HCT116 (cell line): ENCODE measurements at regions not wholly inside any gene's neighbourhood (a gene's known extent, or its start where the extent isn't known, plus 50 kb on each side); places are given as distances from the start of the nearest gene placed in this dataset.

Experiments used
- CBX3 ChIP-seq: IDR thresholded peaks from 2 replicates; pipeline ENCODE4 v1.6.1; 2012; ENCODE audit warnings: low read depth
- EGR1 ChIP-seq: IDR thresholded peaks from 2 replicates; pipeline ENCODE4 v1.6.1; 2012; ENCODE audit warnings: low read depth
- ELF1 ChIP-seq: IDR thresholded peaks from 2 replicates; pipeline ENCODE4 v1.6.1; 2012; ENCODE audit warnings: low read depth, borderline replicate concordance
- POLR2A ChIP-seq: IDR thresholded peaks from 2 replicates; pipeline ENCODE4 v1.7.0; 2011; ENCODE audit warnings: borderline replicate concordance; ENCODE audit not compliant: insufficient read depth, insufficient read length; ENCODE audit errors: extremely low read depth
- POLR2AphosphoS5 ChIP-seq: IDR thresholded peaks from 2 replicates; pipeline ENCODE4 v1.6.1; 2011; ENCODE audit warnings: mild to moderate bottlenecking, low read depth, low read length, moderate library complexity
- TCF7L2 ChIP-seq: IDR thresholded peaks from 2 replicates; pipeline ENCODE4 v1.7.0; 2011; ENCODE audit warnings: borderline replicate concordance, inconsistent platforms; ENCODE audit not compliant: insufficient read depth, insufficient read length; ENCODE audit errors: extremely low read depth
- ZNF274 ChIP-seq: fragments of 200-500 bp; sonication (Bioruptor generic); IDR thresholded peaks from 2 replicates; pipeline ENCODE4 v1.6.1; 2014; ENCODE audit warnings: mild to moderate bottlenecking, low read depth, low read length, inconsistent platforms
- TF ChIP-seq, protein P1 (sequence below), 3 experiments: fragments of 200-600 bp in 1 of 3; sonication (generic) in 1 of 3; IDR thresholded peaks in 2 of 3; conservative IDR thresholded peaks in 1 of 3; 2 replicates each; pipeline ENCODE4 v1.5.1; 2012 to 2017; ENCODE audit warnings: low read depth in 2 of 3, low read length in 2 of 3, antibody characterized with exemption in 1 of 3, borderline replicate concordance in 1 of 3, control low read depth in 1 of 3, mild to moderate bottlenecking in 1 of 3, mixed read lengths in 1 of 3, mixed run types in 1 of 3, moderate library complexity in 1 of 3; ENCODE audit not compliant: insufficient read depth in 1 of 3
- TF ChIP-seq, protein P2 (sequence below): IDR thresholded peaks from 2 replicates; pipeline ENCODE4 v1.6.1; 2012; ENCODE audit warnings: low read depth

DNA sequence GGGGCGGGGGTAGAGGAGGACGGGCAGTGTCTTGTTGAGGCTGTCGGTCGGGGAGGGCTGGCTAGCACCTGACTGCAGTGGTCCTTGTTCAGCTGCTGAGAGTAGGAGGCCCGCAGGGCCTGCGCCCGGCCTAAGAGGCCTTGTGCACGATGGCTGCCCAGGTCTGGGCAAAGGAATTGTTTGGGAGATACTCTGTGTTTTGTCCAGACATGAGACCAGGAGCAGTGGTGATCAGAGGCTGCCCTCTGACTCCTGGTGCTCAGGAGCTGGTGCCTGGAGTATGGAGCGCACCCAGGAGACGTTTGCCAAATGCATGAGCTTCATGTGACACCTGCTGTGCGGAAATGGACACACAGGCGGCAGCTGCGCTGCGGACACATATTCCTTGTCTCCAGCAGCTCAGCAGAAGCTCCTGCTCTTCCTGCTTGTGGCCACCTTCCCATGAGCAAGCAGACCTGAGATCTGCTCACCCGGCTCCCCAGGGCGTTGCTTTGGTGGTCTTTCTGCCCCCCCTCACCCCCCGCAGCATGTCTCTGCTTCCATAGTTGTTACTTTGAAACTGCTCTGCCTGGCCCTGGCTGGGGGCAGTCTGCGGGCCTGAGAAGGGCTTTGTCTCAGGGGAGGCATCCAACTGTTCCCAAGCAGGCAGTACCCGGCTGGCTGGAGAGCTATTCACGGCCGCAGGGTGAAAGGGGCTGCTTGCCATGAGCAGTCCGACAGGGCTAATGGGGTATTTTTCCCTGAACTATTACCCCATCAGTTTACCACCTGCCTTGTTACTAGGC is 163.9 kb downstream of the TEX29 start:
- TF ChIP-seq CBX3 (no peak), POLR2A (no peak), TCF7L2 (no peak), EGR1 (no peak), POLR2AphosphoS5 (no peak), ZNF274 (no peak), ELF1 (no peak)
- TF ChIP-seq, protein P1, sequence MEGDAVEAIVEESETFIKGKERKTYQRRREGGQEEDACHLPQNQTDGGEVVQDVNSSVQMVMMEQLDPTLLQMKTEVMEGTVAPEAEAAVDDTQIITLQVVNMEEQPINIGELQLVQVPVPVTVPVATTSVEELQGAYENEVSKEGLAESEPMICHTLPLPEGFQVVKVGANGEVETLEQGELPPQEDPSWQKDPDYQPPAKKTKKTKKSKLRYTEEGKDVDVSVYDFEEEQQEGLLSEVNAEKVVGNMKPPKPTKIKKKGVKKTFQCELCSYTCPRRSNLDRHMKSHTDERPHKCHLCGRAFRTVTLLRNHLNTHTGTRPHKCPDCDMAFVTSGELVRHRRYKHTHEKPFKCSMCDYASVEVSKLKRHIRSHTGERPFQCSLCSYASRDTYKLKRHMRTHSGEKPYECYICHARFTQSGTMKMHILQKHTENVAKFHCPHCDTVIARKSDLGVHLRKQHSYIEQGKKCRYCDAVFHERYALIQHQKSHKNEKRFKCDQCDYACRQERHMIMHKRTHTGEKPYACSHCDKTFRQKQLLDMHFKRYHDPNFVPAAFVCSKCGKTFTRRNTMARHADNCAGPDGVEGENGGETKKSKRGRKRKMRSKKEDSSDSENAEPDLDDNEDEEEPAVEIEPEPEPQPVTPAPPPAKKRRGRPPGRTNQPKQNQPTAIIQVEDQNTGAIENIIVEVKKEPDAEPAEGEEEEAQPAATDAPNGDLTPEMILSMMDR (IDR thresholded peaks at IDR 0.05 in 2 of 3, conservative IDR thresholded peaks at IDR 0.05 in 1 of 3; ENCODE audit: borderline replicate concordance in 1 of 3, insufficient read depth in 1 of 3, low read depth in 2 of 3, low read length in 2 of 3), result no peak
- TF ChIP-seq, protein P2, sequence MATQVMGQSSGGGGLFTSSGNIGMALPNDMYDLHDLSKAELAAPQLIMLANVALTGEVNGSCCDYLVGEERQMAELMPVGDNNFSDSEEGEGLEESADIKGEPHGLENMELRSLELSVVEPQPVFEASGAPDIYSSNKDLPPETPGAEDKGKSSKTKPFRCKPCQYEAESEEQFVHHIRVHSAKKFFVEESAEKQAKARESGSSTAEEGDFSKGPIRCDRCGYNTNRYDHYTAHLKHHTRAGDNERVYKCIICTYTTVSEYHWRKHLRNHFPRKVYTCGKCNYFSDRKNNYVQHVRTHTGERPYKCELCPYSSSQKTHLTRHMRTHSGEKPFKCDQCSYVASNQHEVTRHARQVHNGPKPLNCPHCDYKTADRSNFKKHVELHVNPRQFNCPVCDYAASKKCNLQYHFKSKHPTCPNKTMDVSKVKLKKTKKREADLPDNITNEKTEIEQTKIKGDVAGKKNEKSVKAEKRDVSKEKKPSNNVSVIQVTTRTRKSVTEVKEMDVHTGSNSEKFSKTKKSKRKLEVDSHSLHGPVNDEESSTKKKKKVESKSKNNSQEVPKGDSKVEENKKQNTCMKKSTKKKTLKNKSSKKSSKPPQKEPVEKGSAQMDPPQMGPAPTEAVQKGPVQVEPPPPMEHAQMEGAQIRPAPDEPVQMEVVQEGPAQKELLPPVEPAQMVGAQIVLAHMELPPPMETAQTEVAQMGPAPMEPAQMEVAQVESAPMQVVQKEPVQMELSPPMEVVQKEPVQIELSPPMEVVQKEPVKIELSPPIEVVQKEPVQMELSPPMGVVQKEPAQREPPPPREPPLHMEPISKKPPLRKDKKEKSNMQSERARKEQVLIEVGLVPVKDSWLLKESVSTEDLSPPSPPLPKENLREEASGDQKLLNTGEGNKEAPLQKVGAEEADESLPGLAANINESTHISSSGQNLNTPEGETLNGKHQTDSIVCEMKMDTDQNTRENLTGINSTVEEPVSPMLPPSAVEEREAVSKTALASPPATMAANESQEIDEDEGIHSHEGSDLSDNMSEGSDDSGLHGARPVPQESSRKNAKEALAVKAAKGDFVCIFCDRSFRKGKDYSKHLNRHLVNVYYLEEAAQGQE, result no peak
